SK-N-SH (cell line): ENCODE measurements at regions not wholly inside any gene's neighbourhood (a gene's known extent, or its start where the extent isn't known, plus 50 kb on each side); places are given as distances from the start of the nearest gene placed in this dataset.

Experiments
- CHD2 ChIP-seq: fragments of 150-350 bp; IDR thresholded peaks from 2 replicates; pipeline ENCODE4 v1.6.1; 2018; ENCODE audit warnings: low read length; ENCODE audit not compliant: partially characterized antibody
- CTCF ChIP-seq: fragments of 200-600 bp; sonication (generic); IDR thresholded peaks from 2 replicates; pipeline ENCODE4 v1.6.1; 2017; ENCODE audit warnings: antibody characterized with exemption, mild to moderate bottlenecking, moderate library complexity

GRCh38 chr15:29470794-29471193 lies 201.2 kb upstream of the NSMCE3 start:
- no peak for TF ChIP-seq CHD2
- no peak for TF ChIP-seq CTCF
